Ectodermal cell (in vitro differentiated cells): ENCODE measurements at regions not wholly inside any gene's neighbourhood (a gene's known extent, or its start where the extent isn't known, plus 50 kb on each side); places are given as distances from the start of the nearest gene placed in this dataset.
"Not testable (repeated sequence)": the region's sequence is repeated elsewhere in the genome, so short reads cannot be mapped to it uniquely, and the experiment has no call there.

ENCODE experiments used
- H3K27ac ChIP-seq: 2 replicates; pipeline ENCODE4 v1.7.0; 2013; ENCODE audit warnings: mild to moderate bottlenecking, low read depth, low read length; ENCODE audit not compliant: insufficient read depth, poor library complexity, severe bottlenecking
- H3K27me3 ChIP-seq: 2 replicates; pipeline ENCODE4 v1.7.0; 2013; ENCODE audit warnings: mild to moderate bottlenecking, low read length; ENCODE audit not compliant: insufficient read depth, control insufficient read depth, poor library complexity, severe bottlenecking
- H3K36me3 ChIP-seq: one replicate; pipeline ENCODE4 v1.7.0; 2013; ENCODE audit warnings: low read length; ENCODE audit not compliant: control insufficient read depth, insufficient read depth
- H3K4me1 ChIP-seq: one replicate; pipeline ENCODE4 v1.7.0; 2013; ENCODE audit warnings: low read length; ENCODE audit not compliant: control insufficient read depth, insufficient read depth
- H3K4me3 ChIP-seq: 2 replicates; pipeline ENCODE4 v1.7.0; 2013; ENCODE audit warnings: low read depth, low read length, control low read depth; ENCODE audit not compliant: insufficient read depth
- H3K9me3 ChIP-seq: 2 replicates; pipeline ENCODE4 v1.7.0; 2013; ENCODE audit warnings: mild to moderate bottlenecking, low read length, moderate library complexity; ENCODE audit not compliant: control insufficient read depth
- WGBS, 2 experiments: methylation state at CpG; one replicate each; pipeline ENCODE4 v1.1.7; 2013; ENCODE audit warnings: missing lambda C conversion rate in 2 of 2; 5-methylcytosine and 5-hydroxymethylcytosine counted together

GRCh38 chr12:24356240-24356804 is 406.9 kb upstream of the SOX5 start:
- Histone ChIP-seq H3K36me3 (no peaks in the 10 kb centered on the region), H3K9me3 (no peaks in the 10 kb centered on the region), H3K27ac (no peak overlapping the region), H3K4me3 (no peak overlapping the region), H3K4me1 (peaks cover 31% of the 10 kb centered on the region), H3K27me3 (no peaks in the 10 kb centered on the region)
- 50 to 60% methylated on average over 3 of the region's 3 CpGs for WGBS, 2 experiments

- no peaks in the 10 kb centered on the region for H3K36me3 ChIP-seq
- H3K9me3 ChIP-seq = no peaks in the 10 kb centered on the region
- H3K4me1 ChIP-seq = peaks cover 9% of the 10 kb centered on the region
- no peak overlapping the region for H3K4me3 ChIP-seq
- no peak overlapping the region for H3K27ac ChIP-seq
- WGBS, 2 experiments = 95 to 100% methylated on average over 5 of the region's 5 CpGs
- no peaks in the 10 kb centered on the region for H3K27me3 ChIP-seq
Measured at GRCh38 chr12:24352363-24352762, 402.9 kb upstream of the SOX5 start.

GRCh38 chr12:24349051-24349799 is 399.8 kb upstream of the SOX5 start:
- 90 to 98% methylated on average over 4 of the region's 4 CpGs for WGBS, 2 experiments

GRCh38 chr12:24348180-24348579 is 398.7 kb upstream of the SOX5 start:
- not testable (repeated sequence) for H3K27ac ChIP-seq, H3K4me1 ChIP-seq, H3K36me3 ChIP-seq, H3K4me3 ChIP-seq, H3K27me3 ChIP-seq, H3K9me3 ChIP-seq
- 93% methylated on average over 4 to 5 of the region's 5 CpGs for WGBS, 2 experiments

More at GRCh38 chr12:24349051-24349799, 399.8 kb upstream of the SOX5 start:
- Histone ChIP-seq H3K36me3 (no peaks in the 10 kb centered on the region), H3K27me3 (no peaks in the 10 kb centered on the region), H3K4me3 (no peak overlapping the region), H3K4me1 (no peaks in the 10 kb centered on the region), H3K9me3 (no peaks in the 10 kb centered on the region), H3K27ac (no peak overlapping the region)

GRCh38 chr12:24328261-24328660 is 378.8 kb upstream of the SOX5 start:
- Histone ChIP-seq H3K27me3 (no peaks in the 10 kb centered on the region), H3K36me3 (no peaks in the 10 kb centered on the region), H3K4me3 (no peak overlapping the region), H3K4me1 (no peaks in the 10 kb centered on the region), H3K9me3 (no peaks in the 10 kb centered on the region), H3K27ac (no peak overlapping the region)

- Histone ChIP-seq H3K9me3 (no peaks in the 10 kb centered on the region), H3K27me3 (no peaks in the 10 kb centered on the region), H3K4me1 (no peaks in the 10 kb centered on the region), H3K4me3 (no peak overlapping the region), H3K27ac (no peak overlapping the region), H3K36me3 (no peaks in the 10 kb centered on the region)
- 83 to 93% methylated on average over 1 to 2 of the region's 3 CpGs for WGBS, 2 experiments
Measured at GRCh38 chr12:24325331-24325730, 375.9 kb upstream of the SOX5 start.

- whole genome bisulfite sequencing, 2 experiments = 95 to 96% methylated on average over 6 of the region's 6 CpGs
- Histone ChIP-seq H3K27ac (no peak overlapping the region), H3K36me3 (no peaks in the 10 kb centered on the region), H3K27me3 (no peaks in the 10 kb centered on the region), H3K4me3 (no peak overlapping the region), H3K9me3 (no peaks in the 10 kb centered on the region), H3K4me1 (no peaks in the 10 kb centered on the region)
Measured at GRCh38 chr12:24307716-24308335, 358.4 kb upstream of the SOX5 start.

- Histone ChIP-seq H3K9me3 (no peaks in the 10 kb centered on the region), H3K4me3 (no peak overlapping the region), H3K27me3 (no peaks in the 10 kb centered on the region), H3K36me3 (no peaks in the 10 kb centered on the region), H3K4me1 (no peaks in the 10 kb centered on the region), H3K27ac (no peak overlapping the region)
- WGBS, 2 experiments = 95 to 100% methylated on average over 2 of the region's 3 CpGs
Measured at GRCh38 chr12:24307153-24307552, 357.7 kb upstream of the SOX5 start.

GRCh38 chr12:24306001-24306400 is 356.5 kb upstream of the SOX5 start:
- WGBS, 2 experiments = 96 to 98% methylated on average over 6 of the region's 6 CpGs
- Histone ChIP-seq H3K9me3 (no peaks in the 10 kb centered on the region), H3K4me3 (no peak overlapping the region), H3K36me3 (no peaks in the 10 kb centered on the region), H3K27ac (no peak overlapping the region), H3K27me3 (no peaks in the 10 kb centered on the region), H3K4me1 (no peaks in the 10 kb centered on the region)

- Histone ChIP-seq H3K27ac (no peak overlapping the region), H3K4me1 (no peaks in the 10 kb centered on the region), H3K36me3 (no peaks in the 10 kb centered on the region), H3K9me3 (no peaks in the 10 kb centered on the region), H3K27me3 (no peaks in the 10 kb centered on the region), H3K4me3 (no peak overlapping the region)
- 91 to 98% methylated on average over 4 of the region's 4 CpGs for WGBS, 2 experiments
Measured at GRCh38 chr12:24304285-24304684, 354.8 kb upstream of the SOX5 start.
